Left hindlimb (tissue), 1 donor: ENCODE measurements at regions not wholly inside any gene's neighbourhood (a gene's known extent, or its start where the extent isn't known, plus 50 kb on each side); places are given as distances from the start of the nearest gene placed in this dataset.
"Not testable (repeated sequence)": the region's sequence is repeated elsewhere in the genome, so short reads cannot be mapped to it uniquely, and the experiment has no call there.

Experiments
- DNase-seq: peaks from one replicate; pipeline ENCODE4 v3.0.0-alpha.2; 2018

DNA sequence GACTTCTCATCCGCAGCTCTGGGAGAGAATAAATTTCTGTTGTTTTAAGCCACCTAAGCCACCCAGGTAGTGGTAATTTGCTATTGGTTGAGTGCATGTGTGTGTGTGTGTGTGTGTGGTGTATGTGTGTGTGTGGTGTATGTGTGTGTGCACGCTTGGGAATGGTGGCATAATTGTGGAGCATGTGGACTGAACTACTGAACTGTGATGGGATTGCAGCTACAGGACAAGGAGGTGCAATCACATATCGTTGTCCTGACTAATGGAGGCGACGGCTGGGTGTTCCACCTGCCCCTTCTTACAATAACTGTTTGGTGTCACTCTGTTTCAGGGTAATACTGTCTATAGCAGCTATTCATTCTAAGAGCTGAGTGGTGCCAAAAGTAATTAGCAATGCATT is 448.7 kb upstream of the PFKP start:
- no peak for DNase-seq

DNA sequence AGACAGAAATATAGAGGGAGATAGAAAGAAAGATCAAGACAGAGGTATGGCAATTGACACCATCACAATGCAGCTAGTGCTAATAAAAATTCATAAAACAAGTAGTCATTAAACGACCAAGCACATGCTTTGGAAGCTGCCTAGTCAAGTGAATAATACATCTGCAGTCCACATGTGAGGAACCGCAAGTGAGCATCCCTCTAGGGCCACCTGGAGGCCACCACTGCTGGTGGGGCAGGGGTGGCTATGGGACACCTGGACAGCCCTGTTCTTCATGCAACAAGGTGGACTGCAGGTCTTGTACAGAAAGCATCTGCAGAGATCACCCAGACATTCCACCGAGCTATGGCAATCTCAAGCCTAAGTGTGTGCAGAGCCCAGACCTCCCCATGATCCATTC is 451.1 kb upstream of the PFKP start:
- no peak for DNase-seq

DNA sequence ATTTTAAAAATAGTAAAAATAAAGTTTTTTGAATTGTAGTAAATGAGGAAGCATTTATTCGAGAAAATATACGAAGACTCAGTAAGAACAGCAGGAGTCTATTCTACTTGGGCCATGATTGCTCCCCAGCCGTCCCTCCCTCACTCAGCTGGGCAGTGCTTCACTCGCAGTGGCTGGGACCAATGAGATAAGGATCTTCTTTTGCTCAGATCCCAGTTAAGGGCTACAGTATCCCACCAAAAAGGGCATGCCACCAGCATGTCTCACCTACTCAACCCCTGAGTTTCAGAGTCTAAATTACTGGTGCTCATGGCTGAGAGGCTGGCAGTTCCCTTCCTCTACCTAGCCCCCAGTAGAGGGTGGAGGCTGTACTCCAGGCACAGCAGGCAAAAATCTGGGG is 455.7 kb upstream of the PFKP start:
- DNase-seq: no peak

DNA sequence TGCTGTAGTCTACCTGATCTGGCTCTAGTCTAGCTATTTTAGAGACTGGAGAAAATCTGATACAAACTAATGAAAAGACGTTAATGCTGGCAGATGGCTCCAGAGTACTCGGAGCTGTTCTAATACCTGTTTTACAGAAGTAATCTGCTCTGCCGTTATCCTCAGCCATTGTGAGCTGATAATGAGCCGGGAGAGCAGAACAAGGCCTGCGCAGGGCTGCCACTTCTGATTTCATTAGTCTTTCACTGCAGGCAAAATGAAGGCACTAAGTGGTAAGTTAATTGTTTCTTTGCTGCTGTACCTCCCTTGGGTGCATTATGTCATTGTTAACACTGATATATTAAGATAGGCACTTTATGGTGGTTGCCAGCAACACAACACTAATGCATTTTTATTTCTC is 456.4 kb upstream of the PFKP start:
- no peak for DNase-seq

DNA sequence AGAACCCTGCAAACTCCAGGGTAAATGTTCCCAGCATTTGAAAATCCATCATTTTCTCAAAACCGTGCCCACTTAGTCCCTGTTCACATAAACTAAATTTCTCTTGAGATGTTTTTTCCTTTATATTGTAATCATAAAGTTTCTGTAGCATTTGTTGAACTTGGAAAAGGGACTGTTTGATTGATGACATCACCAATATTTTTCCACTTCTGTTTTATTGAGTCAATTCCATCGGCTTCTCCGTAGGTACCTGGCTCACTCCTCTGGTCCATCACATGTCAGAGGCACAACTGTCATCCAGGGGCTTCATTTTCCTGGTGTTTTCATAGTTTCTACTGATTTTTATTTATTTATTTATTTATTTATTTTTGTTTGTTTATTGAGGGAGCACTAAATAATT is 462.5 kb upstream of the PFKP start:
- no peak for DNase-seq

DNA sequence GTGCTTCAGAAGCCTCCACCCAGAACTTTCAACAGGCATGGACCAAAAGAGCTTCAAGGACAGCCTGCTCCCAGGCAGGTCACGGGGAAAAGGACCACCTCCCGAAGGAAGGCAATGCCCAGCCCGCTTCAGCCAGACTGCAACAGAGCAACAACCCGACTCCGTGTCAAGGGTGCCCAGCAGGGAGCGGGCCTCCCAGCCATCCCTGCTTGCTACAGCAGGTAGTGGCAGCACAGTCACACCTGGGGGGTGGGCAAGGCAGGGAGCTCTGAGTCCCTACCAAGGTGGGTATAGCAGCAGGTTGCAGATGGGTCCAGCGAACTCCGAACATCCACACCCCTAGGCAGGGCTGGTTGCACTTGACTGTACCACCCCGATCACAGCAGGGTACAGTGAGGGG is 467.8 kb upstream of the PFKP start:
- no peak for DNase-seq

DNA sequence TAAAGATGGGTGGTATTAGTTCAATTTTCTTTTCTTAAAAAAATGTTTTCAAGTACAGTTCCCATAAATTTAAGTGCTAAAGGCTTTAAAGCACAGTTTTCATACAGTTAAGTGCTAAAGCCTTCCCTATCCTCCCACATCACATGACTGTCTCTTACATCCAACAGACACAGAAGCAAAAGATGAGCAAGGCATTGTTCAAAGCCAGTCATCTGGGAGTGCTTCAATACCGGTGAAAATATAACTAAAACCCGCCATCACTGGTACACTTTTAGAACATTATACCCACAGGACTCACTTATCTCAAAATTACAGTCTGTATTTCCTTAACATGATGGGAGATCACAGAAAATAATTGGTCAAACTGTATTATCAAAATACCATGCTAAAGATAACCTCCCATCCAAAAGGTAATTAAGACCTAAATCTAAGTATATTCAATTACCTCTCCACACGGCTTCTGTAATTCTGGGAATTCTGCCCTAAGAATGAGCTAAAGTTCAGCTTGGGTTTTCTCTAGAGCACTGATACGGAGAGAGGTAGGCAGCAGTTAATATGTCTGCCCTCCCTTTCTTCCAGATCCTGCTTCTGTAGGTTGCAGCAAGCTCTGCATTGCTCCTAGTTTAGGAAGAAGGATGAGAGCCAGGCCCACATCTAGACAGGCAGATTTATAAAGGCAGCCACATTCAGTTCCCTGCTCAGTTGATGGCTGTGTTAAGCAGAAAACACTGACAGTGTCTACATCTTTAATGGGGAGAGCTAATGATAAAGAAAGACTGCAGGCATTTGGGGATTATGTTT is 474.8 kb upstream of the PFKP start:
- DNase-seq: no peak

DNA sequence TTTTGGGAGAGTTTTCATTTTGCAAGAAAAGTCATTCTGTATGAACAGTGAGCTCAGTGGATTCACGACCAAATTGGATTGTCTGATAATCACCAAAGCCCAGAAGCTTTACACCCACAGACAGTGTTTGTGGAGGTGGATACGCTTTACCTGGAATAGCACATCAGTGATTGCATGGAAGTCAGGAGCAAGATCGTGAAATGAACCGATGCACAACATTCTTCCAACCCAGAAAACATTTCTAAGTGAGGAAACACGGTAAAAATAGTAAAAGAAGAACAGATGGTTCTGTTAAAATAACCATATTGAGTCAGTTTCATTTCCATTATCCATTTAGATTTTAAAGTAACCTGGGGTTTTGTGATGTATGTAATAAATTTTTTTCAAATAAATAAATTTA is 478.2 kb upstream of the PFKP start:
- no peak for DNase-seq

DNA sequence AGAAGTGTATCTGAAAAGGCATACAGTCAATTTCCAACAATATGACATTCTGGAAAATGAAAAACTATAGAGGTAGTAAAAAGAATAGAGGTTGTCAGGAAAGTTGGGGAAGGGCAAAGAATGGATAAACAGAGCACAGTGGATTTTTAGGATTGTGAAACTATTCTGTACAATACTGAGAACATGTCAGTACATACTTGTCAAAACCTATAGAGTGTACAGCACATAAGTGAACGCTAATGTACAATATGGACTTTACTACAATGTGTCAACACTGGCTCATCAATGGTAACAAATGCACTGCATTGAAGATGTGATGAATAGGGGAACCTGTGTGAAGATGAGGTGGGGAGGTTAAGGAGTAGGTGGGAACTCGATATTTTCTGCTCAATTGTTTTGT is 483.0 kb upstream of the PFKP start:
- no peak for DNase-seq

DNA sequence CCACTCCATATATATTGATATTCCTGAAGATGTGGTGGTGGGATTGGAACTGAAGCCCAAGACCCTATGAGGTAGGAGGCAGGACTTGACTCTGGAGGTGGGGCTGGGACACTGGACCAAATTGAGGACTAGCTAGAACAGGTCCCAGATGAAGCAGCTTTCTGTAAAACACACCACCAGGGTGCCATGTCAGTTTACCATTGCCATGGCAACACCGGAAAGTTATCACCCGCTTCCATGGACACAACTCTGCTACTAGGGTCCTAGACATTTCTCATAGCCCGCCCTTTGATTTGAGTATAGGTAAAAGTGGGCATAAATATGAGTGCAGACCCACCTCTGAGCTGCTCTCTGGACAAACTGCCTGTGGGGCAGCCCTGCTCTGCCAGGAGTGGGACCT is 490.5 kb upstream of the PFKP start:
- DNase-seq: no peak

DNA sequence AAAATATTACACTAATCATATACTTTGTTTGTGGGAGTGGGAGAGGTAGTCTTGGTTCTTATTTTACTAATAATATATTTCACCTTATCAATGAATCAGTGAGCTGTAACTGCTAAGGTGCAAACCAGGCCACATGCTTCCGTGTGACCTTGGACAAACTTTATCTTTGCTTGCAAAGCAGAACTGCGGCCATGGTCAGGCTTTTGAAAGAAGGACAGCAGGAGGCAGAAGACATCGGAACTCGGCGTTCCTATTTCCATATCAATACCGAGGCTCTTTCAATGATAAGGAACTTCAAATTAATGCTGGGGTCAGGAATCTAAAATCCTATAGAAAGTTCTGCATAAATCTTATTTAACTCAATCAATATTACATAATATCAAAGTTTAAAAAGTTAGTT is 491.9 kb upstream of the PFKP start:
- DNase-seq: no peak

DNA sequence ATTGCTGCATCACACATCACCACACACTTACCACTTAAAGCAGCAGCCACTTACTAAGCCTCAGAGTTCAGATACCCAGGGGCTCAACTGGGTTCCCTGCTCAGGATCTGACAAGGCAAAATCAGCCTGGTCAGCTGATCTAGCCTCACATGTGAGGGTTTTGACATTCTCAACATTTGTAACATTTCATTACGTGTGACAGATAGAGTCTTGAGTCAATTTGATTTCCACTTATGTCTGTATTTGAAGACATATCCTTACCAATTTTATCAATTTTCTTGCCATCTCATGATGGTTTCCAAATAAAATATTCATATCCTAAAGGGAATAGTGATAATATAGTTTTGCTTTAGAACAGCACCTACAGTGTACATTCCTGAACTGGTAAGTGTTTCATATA is 494.7 kb upstream of the PFKP start:
- DNase-seq: no peak

DNA sequence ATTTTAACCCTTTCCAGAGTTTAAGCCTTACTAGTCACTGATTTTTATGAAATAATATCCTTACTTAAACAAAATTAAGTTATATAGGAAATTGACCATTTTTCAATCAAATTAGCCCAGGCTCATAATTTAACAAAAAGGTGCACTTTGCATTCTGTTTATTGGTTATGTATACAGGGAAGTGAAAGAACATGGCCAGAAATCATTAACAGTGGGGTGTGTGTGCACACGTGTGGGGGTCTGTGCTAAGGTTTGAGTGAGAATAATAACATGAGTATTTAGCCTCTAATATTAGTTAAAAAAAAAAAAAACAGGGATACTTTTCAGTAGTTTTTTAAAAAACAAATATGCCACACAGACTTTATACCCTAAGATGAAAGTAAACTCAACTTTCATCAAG is 510.5 kb upstream of the PFKP start:
- DNase-seq: no peak

DNA sequence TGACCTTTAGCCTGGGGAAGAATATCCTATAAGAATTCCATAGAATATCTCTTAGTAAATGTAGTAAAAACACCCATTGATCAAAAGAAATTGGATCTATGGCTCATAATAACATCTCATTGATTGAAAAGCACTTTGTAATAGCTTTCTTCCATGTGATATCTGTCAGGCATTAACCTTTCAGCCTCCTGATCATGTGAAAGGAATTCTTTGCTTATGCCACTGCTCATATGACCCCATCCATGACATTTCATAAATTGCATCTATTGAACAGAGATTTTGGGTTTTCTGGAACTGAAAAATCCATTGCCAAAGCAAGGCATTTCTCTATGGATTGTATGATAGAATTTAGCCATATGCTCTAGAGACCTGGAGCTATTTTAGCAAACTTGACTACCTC is 519.3 kb upstream of the PFKP start:
- DNase-seq: no peak

DNA sequence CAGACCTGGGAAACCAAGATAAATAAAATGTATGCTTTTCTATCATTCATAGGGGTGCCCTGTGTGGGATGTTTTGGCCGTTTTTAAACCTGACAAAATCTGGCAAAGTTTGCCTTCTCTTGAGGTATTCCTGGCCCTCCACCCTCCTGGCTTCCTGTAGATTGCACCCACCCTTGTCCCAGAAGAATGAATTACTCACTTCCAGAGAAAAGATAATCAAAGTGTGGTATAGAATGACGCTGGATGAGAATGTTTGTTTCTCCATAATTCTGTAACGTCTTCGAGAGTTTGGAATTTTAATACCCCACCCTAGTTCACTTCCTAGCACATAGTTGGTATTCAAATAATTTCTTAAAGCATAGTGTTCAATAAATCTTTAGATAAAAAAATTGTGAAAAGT is 519.7 kb upstream of the PFKP start:
- no peak for DNase-seq

DNA sequence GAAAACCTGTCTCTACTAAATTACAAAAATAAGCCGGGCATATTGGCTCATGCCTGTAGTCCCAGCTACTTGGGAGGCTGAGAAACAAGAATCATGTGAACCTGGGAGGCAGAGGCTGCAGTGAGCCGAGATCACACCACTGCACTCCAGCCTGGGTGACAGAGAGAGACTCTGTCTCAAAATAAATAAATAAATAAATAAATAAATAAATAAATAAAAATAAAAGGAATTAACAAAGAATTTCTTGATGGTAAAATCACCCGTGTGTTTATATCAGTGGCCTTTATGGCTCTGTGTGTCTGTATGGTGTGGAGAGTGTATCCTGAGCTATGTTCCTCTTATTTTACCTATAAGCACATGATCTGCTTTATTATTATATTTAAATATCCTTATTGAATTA is 520.5 kb upstream of the PFKP start:
- DNase-seq: not testable (repeated sequence)

DNA sequence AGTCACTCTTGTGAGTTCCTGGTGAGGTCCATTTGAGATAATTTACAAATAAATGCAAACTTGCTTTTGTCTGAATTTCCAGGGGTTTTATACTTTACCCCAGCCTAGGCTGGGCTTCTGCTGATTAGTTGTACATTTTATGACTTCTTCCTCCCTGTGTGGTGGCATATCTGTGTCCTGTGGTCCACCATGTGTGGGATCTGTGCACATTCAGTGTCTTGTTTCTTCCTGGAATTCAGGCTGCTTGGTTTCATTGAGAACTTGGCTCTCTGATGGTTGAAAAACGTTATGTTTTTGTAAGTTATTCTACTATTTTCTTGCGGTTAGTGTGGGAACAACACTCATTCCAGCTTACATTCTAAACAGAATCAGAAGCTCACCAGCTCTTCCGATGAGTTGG is 523.4 kb upstream of the PFKP start:
- DNase-seq: no peak

DNA sequence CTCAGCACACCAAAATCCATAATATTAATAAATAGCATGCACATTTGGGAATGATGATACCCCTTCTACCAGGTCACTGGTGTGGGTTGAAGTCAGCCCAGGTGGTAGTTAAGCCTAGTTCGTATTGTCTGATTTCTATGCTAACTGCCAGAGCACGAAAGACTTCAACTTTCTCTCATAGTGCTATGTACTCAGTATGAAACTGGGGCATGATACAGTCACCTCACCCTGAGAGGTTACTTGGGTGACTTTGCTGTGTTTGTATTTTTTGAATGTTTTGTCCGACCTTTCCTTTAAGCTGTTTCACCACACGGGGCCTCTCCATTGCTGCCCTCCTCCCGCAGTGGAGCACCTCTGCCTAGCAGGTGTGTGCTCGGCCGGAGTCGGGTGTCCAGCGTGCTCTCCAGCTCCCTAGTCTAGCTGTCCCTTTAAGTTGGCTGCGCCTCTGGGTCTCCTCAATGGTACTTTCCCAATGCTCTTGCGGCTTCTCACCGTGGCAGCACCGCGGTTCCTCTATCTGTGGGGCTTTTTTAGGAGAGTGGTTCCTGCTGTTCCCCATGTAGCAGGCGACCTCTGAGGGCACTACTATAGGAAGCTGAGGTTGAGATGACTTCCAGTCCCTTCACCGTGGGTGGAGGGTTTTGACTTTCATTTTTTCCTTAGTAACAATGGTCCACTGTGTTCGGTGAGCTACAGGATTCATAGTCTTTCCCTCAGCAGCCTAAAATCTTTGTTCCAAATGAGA is 524.0 kb upstream of the PFKP start:
- no peak for DNase-seq

DNA sequence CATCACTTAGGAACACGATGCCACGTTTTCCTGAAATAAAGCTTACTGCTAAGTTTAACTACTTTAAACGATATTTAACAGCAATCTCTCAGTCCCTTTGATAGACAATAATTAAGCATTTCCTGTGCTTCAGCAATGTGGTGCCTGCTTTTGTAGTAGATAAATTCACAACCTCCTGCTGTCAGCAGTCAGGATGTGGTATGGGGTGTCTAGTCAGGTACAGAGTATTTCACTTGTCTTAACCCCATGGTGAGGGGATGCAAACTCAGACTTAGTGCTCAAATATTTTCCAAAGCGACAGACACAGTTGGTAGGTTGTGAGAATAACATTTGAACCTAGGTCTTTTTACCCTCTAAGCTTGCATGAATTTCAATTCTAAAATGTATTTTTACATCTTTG is 526.2 kb upstream of the PFKP start:
- DNase-seq: no peak

DNA sequence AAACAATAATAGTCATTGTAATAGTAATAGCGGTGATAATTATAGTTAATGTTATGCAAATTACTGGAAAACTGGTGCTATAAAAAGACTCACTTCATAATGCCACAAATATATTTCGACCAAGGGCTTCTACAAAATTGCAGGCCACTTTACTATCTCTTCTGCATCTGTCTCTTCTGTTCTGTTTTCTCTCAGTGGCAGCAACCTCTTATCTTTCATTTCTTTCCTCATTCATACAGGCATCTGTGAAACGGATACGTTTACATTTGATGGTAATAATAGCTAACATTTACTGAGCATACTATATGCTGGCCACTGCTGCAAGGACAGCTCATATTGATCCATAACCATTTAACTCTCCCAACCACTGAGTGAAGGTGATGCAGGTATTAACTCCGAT is 537.4 kb upstream of the PFKP start:
- DNase-seq: no peak

DNA sequence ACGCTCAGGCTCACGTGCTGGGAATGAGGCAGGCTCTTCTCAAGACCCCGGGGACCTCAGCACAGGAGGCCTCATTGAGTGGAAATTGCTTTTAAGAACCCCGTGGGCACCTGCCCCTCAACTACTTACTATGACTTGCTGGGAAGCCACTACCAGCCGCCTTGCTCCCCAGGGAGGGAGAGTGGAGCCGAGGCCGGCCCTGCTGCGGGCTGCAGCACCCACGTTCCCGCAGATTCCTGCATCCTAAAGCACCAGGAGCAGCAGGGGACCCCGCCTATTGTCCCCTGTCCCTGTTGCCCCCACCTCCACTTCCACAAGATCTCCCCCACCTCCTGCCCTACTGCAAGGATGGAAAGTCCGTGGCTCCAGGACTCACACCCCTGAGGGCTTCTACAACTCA is 541.6 kb upstream of the PFKP start:
- no peak for DNase-seq

DNA sequence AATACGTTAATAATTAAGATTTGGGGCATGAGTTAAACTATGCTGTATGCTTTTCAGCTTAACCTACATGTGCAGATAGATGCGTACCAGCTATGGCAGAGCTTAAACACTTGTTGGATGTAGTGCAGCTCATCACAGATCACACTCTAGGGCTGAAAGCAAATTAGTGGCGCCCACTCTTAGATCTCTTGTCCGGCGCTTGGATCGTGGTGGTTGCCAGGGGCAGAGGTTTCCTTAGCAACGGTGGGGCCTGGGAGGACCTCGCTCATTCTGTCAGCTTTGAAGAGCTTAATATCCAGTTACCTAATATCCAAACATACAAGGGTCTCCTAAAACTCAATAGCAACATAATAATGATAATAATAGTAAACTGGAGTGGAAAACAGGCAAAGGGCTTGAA is 548.2 kb upstream of the PFKP start:
- DNase-seq: no peak

DNA sequence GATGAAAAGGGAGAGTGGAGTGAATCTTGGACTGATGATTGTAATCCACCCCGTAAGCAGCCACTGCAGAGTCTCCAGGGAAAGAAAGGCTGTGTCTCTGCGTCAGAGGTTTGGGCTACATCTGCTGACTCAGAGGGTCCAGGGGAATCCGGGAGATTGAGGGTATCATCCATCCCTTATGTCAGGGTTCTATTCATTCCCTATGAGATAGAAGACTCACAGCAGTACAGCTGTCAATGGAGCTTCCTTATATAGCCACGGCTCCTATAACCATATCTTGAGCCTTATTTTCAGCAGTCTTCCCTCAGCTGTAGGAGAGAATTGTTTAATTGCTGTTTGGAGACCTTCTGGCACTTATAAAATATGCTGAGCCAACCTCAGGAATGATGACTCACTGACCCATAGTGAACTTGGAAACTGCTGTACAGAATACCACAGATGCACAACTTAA is 558.2 kb upstream of the PFKP start:
- DNase-seq: no peak

DNA sequence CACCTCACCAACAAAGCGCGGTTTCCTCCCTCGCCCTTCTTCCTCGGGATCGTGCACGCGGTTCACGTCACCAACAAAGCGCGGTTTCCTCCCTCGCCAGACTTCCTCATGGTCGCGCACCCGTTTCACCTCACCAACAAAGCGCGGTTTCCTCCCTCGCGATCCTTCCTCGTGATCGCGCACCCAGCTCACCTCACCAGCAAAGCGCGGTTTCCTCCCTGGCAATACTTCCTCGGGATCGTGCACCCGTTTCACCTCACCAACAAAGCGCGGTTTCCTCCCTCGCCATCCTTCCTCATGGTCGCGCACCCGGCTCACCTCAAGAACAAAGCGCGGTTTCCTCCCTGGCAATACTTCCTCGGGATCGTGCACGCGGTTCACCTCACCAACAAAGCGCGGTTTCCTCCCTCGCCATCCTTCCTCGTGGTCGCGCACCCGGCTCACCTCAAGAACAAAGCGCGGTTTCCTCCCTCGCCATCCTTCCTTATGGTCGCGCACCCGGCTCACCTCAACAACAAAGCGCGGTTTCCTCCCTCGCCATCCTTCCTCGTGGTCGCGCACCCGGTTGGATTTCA is 565.9 kb upstream of the PFKP start:
- not testable (repeated sequence) for DNase-seq
